Activated gamma-delta T cell treated with anti-CD3 and anti-CD28 coated beads, Interleukin-2, amount 50 U/mL, for 16 hours (primary cell): ENCODE measurements at regions not wholly inside any gene's neighbourhood (a gene's known extent, or its start where the extent isn't known, plus 50 kb on each side); places are given as distances from the start of the nearest gene placed in this dataset.
"Not testable (repeated sequence)": the region's sequence is repeated elsewhere in the genome, so short reads cannot be mapped to it uniquely, and the experiment has no call there.

Source experiments
- DNase-seq: peaks from one replicate; pipeline ENCODE4 v3.0.0-alpha.2; 2020; ENCODE audit warnings: low read depth

DNA sequence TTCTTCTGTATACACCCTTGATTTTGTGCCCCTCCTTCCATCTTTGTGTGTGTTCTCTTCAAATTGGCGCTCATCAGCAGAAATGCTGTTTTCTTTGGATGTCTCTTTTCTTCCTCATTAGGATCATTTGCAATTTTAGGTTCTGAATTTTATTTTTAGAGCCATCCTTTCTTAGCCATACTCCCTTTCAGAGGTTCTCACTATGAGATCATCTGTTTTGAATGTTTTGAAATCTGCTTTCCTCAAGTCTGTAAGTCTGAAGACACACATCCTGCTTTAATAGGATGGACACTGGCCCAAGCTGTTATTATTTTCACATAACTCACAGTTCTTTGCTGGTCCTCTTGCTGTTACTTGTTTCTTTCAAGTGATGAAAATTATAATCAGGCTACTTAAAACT lies 124.8 kb downstream of the BDH1 start:
- DNase-seq, result no peak

DNA sequence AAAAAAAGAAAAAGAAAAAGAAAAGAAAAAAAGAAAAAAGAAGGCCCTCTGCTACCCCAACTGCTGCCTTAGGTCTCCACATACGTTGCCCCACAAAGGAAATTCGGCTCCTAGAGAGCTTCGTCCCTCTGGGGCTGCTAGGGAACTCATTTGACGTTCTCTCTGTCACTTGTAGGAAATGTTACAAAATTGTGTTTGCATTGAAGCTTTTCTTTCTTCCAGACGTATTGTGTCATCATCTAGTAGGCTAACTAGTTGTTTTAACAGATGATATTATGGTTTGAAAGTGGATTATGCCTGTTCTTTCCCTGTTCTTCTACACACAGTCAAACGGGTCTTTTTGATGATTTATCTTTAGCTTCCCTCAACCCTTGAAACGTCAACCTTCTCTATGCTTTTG lies 125.3 kb downstream of the BDH1 start:
- DNase-seq, result no peak

DNA sequence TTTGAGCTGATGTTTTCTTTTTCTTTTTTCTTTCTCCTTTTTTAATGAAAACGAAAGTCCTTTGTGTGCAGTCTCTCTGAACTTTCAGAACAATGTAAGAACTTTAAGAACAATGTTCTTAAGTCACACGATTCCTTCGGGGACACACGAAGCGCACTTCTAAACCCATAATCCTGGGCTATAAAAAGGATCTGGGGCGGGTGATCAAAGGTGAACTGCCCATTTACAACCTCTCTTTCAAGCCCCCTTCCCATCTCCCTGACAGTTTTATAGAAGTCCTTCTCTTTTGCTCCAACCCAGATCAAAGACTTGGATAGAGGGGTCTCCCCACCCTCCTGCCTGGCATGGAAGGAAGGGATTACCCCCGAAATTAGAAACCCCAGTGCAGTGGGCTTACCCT lies 126.8 kb downstream of the BDH1 start:
- DNase-seq, result no peak

DNA sequence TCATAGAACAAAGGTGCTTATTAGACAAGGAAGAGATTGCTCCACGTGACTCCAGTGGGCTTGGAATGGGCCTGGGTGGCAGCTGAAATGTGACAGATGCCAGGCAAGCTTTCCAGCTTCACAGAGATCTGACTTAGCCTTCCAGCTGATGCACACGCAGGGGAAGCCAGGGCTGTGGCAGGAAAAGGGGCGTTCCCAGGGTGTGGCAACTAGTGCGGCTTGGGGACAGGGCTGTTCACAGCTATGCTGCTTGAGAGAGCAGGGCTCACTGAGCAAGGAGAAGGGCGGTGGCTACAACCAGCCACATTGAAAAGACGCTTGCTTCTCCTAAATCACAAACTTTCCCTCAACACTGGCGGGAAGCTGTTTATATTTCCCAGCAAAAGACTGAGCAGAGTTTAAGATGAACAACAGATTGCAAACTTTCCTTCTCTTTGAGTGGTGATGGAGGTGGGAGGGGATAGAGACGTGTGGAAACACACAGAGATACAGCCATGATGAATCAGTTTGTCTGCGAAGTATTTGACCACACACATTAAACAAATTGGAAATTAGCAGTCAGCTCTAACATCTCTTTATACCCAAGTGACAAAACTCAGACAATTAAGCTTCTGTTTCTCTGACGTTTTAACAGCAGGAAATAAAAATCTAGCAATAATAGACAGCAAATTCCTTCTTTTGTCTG lies 127.5 kb downstream of the BDH1 start:
- no peak for DNase-seq

DNA sequence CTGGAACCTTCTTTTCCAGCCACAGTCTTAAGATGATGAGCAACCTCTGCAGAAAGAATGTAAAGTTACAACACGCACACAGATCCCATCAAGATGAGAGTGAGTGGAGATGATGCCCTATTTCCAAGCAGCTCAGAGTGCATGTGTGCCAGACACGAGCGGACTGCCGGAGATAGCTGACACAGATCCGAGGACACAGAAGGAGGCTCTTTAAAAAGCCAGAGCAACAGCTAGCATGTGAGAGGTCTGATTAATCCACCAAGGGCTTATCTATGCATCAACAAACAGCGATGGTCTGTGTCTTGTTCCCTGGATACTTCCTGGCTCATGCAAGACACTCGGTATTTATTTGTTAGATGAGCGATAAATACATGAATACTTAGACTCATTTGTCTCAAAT lies 128.6 kb upstream of the DLG1 start:
- no peak for DNase-seq

DNA sequence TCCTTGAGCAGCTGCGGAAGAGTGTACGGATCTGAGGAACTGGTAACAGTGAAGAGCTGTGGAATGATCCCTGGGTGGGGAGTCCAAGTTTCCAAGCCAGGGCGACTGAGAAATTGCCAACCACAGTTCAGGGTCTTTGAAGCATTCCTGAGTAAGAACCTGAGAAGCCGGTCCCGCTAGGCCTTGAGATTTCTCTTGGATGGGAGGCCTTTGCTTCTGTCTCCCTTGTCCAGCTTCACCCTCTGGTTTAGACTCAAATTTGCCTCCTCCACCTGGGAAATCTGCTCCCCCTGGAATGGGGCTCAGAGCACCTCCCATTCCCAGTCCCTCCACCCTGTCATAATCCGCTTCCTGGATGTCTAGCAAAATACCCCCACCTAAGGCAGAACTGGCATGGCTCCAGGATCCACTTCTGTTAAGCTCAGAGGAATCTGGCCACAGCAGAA lies 127.7 kb upstream of the DLG1 start:
- no peak for DNase-seq

DNA sequence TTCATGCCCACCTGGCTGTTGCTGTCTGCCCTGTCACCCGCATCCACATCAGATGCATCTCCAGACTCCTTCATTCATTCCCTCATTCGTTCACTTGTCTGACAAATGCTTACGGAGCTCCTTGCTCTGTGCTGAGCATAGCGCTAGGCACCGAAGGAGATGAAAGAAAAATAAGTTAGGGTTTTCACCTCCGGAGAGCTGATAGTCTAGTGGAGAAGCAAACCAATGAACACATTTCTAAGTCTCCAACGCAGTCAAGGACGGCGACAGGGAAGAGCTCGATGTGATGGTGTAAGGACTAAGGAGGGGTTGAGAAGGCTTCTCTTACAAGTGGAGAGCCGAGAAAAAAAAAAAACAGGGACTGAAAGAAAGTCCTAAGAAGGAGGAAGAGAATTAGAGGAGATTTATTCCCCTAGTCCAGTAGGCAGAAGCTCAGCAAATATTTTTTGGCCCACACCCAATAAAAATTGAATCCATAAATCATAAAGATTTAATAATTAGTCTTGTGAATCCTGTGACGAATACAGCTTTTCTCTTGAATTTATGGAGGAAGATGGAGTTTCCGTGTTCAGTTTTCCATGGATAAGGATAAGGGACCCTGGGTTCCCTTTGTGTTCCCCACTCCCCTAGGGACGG lies 127.2 kb upstream of the DLG1 start:
- DNase-seq, result no peak

DNA sequence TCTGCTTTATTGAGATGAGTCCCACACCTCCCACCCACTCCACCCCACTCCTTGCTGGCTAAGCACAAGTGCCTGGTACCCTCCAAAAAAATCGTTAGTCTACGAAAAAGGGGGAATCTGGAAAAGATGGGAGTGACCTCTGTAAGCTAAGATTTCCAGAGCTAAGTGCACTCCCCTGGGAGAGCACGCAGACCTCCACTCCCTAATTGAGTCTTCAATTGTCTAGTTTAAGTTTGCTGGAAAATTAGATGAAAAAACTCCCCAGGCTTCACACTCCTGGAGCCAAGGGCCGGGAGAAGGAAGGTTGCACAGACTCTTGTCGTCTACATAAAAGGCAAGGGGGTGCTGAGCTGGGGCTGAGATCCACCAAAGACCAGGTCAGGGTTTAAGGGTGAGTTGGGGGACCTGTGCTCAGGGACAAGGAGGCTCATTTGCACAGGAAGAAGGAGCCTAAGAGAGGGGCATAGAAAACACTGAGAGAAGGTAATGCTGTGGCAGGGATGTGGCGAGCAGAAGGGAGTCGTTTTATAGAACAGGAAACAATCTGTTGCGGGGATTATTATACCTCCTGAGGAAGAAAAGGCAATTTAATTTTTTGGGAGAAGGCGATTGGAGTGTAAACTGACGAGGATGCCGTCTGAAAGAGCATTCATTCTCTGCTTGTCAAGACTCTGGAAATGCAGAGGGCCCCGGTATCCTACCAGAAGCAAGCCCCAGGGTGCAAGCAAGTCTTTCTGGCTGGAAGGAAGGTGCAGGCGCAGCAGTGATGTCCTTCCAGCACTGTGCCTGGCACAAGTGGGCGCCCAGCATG lies 126.5 kb upstream of the DLG1 start:
- DNase-seq, result no peak

DNA sequence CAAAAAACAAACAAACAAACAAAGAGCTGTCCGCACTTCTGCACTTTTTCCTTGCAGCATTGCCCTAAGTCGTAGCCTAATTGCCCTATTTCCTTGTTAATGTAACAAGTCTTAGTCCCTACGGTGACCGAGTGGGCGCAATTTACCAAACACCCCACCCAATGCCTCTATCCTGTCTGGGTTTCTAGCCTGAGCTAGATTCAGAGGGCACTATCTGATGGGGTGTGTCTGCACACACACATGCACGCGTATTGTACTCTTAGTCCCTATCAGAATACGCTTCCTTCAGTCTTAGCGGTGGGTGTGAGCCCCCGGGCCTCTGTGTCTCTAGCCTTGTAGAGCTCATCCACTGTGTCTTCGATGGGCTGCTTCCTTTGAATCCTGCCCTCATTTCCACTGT lies 125.9 kb upstream of the DLG1 start:
- DNase-seq, result no peak

DNA sequence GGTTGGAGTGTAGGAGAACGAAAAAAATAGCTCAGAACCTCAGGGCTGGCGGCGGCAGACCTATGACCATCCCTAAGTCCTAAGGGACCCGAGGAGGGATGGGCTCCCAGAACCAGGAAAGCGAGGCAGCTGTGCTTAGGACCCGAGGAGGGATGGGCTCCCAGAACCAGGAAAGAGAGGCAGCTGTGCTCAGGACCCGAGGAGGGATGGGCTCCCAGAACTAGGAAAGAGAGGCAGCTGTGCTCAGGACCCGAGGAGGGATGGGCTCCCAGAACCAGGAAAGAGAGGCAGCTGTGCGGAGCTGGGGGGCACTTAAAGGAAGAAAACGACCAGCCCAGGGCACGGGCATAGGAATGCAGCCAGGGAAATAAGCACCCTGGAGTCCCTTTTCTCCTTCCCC lies 125.0 kb upstream of the DLG1 start:
- no peak for DNase-seq

DNA sequence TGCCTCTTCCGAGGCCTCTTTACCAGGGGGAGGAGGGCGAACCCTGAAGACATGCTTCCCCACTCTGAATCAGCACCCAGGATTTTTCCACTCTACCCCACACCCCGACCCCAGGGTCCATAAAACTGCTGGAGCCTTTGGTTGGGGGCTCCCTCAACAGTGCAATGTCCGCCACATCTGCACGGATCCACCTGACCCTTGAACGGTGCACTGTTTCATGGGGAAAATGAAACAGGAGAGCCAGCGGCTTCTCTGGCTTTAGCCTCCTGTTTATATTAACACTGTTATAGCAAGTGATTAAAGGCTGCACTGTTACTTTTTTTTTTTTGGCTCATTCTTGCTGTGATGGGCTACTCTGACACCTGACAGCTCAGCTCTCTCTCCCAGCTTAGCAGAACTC lies 124.1 kb upstream of the DLG1 start:
- DNase-seq, result no peak

DNA sequence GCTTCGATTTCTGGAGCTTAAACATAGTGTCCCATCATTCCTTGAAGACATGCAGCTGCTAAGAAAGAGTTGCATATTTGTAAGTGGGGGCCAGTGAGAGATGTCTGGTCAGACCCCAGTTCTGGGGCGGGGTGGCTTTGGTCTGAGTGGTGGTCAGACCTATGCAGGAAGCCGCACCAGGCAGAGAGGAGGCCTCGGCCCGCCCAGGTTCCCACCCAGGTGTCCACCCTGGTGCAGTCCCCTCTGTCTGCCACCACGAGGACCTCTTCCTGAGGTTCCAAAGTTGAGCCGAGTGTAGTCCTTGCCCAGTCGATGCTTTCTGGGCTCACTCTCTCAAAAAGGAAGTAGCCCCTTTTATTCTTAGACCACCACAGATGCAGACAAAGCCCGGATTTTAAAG lies 122.6 kb upstream of the DLG1 start:
- no peak for DNase-seq

DNA sequence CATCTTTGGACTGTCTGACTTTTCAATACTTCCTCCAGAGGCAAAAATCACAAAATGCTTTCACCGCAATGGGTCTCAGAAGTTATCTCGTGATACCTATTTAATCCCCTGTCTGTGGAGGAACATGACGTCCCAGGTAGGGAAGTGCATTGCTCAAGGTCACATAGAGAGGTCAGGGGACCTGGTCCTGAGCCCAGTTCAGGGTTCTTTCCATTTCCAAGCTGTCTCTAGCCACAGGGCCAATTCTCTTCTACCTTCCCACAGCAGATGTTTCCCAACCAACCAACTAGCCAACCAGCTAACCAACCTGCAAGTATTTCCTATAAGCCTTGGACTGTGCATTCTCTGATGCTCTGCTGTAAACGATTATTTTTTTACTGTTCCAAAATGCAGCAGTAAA lies 122.2 kb upstream of the DLG1 start:
- DNase-seq, result no peak

DNA sequence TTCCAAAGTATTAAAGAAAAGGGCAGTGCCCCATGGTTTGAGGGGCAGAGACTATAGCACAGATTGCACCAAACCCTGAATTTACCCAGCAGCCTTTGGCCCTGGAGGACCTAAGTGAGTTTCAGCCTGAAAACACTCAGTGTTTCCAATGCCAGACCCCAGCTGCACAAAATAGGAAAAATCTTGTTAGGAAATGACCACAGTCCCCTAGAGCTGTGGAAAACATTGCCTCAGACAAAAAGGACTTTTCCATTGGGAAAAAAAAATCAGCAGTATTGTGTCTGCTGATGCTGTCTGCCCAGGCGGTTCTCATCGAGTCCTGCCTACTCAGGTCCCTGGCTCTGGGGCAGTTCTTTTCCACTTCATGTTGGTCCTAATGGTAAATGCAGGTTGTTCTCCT lies 121.7 kb upstream of the DLG1 start:
- DNase-seq, result no peak

DNA sequence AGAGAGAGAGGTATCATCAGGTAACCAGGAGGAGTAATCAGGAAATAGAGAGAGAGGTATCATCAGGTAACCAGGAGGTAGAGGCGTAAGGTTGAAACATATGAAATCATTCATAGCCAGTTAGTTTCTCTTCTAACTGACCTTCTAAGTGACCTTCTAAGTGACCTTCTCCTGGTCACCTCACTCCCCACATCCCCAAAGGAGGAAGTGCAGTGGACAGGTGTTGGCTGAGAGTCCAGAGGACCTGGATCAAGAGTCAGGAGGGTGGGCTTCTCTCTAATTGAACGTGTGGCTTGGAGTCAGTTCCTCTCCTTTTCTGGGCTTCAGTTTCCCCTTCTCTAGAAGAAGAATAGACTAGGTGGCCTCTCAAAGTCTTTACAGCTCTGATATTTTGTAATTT lies 121.3 kb upstream of the DLG1 start:
- DNase-seq, result no peak

DNA sequence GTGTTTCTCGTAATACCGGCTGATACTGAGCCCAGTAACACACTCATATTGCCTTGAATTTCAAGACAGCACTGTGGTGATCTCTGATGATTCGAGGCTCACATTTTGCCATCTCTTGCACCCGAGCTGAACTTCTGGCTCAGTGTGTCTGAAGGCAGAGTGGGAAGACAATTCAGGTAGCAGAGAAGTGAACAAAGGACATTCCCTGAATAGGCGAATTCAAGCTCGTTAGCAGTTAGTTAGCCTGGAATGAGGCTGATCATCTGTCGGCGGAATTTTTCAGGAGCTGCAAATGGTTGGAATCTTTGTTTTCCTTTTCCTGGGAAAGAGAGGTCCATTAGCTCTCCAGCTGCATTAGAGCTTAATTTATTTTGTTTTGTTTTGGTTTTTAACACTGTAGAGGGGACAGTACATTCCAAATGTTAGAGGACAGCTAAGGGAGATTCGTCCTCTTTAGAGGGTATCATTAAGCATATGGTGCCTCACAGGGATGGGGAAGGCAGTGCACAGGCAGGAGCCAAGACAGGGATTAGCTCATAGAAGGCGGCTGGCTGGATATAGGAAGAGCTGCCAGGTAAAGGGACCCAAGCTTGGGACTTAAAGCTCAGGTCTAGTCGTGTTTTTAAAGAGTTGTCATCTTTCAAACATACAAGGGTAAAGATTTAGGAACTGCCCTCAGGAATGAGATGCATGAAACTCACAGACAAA lies 119.7 kb upstream of the DLG1 start:
- DNase-seq, result no peak

DNA sequence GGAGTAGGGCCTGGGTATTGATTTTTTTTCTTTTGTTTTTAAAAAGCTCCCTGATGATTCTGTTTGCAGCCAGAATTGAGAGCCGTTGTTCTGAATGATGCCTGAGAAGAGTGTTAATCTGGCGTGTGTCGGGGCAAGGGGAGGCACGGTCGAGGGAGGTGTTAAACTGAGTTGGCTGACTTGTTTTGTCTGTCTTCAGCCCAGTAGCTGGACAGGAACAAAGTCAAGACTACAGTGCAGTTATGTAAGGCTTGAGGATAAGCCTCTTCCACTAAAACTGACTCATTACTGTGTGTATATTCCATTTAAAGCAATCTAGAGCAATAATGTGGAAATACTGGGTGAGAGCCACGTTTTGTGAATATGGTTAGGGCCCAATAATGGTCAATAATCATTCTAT lies 119.0 kb upstream of the DLG1 start:
- no peak for DNase-seq

DNA sequence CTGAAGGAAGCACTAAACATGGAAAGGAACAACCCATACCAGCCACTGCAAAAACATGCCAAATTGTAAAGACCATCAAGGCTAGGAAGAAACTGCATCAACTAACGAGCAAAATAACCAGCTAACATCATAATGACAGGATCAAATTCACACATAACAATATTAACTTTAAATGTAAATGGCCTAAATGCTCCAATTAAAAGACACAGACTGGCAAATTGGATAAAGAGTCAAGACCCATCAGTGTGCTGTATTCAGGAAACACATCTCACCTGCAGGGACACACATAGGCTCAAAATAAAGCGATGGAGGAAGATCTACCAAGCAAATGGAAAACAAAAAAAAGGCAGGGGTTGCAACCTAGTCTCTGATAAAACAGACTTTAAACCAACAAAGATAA lies 113.5 kb upstream of the DLG1 start:
- not testable (repeated sequence) for DNase-seq

DNA sequence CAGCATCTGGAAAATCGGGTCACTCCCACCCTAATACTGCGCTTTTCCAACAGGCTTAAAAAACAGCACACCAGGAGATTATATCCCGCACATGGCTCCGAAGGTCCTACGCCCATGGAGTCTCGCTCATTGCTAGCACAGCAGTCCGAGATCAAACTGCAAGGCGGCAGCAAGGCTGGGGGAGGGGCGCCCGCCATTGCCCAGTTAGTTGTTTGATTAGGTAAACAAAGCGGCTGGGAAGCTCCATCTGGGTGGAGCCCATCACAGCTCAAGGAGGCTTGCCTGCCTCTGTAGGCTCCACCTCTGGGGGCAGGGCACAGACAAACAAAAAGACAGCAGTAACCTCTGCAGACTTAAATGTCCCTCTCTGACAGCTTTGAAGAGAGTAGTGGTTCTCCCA lies 111.8 kb upstream of the DLG1 start:
- not testable (repeated sequence) for DNase-seq

DNA sequence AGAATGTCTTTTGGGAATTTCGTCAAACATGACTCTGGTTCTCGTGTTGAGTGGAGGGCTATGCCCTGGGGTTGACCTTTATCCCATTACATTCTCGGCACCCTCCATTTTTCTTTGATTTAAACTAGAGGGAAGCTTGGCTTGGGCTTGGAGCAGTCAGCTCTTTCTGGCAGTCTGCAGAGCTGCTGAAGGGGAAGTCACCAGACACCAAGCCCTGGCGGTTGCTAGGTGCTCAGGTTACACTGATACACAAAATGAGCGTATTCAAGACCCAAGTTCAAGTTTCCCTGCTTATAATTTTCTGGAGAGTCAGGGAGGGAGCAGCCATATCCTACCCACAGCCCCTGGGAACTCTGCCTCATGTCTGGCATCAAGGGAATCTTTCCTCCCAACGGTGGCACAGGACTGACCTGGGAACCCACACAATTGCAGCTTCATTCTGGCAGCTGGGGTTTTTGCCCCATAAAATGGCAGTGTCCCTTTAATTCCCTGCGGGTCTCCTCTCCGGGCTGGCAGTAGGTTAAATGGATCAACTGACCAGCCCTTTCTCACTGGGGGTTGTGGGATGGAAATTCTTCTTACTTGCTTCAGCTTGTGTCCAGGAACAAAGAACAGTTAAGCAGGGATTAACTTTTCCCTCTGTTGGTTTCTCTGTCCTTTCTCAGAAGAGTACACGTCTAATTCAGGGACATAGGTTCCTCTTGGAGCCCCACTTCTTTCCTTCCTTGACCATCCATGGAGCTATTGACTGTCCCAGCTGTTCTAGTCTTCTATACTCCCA lies 110.0 kb upstream of the DLG1 start:
- DNase-seq, result no peak

DNA sequence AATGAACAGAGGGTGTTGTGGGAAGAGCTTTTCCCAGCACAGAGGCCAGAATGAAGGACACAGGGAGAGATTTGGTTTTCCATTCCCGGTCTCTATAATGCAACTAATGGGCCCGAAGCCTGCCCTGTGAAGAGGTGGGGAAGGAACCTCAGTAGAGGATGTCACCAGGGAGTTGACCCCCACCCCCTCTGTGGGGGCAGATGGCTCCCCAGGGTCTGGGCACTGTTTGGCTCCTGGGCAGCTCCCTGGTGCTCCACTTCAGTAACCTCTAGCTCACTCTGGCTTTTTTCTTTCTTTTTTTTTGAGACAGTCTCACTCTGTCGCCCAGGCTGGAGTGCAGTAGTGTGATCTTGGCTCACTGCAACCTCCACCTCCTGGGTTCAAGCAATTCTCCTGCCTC lies 109.1 kb upstream of the DLG1 start:
- no peak for DNase-seq

DNA sequence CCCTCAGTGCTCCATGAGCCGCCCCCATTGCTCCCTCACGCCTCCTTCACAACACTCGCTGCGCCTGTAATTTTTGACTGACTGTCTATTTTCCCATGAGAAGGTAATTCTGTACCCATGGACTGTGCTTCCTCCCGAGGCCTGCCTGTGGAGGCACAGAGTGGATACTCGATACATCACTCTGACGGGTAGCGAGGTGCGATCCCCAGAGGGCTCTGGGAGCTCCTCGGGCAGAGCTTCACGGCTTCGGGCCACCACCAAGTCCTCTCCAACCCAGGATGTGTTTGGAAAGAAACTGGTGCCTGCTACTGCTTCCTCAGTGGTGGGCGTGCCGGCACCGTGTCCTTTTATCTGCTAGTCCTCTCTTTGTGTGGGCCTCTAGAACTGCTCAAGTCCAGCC lies 108.6 kb upstream of the DLG1 start:
- DNase-seq, result no peak
